H1 (cell line): ENCODE measurements at regions not wholly inside any gene's neighbourhood (a gene's known extent, or its start where the extent isn't known, plus 50 kb on each side); places are given as distances from the start of the nearest gene placed in this dataset.

Experiments used
- ATF3 ChIP-seq: IDR thresholded peaks from 2 replicates; pipeline ENCODE4 v1.6.1; 2011; ENCODE audit warnings: low read depth, mild to moderate bottlenecking, low read length; ENCODE audit not compliant: insufficient read depth
- CHD7 ChIP-seq: fragments of 300-600 bp; sonication (generic); IDR thresholded peaks from 2 replicates; pipeline ENCODE4 v1.7.1; 2012; ENCODE audit warnings: low read length, moderate library complexity, mild to moderate bottlenecking, inconsistent platforms; ENCODE audit not compliant: insufficient replicate concordance
- EZH2 ChIP-seq: fragments of 200-600 bp; sonication (generic); IDR thresholded peaks from 2 replicates; pipeline ENCODE4 v1.7.1; 2012; ENCODE audit warnings: low read depth, mild to moderate bottlenecking, moderate library complexity, low read length, inconsistent platforms; ENCODE audit not compliant: severe bottlenecking
- HDAC2 ChIP-seq, 2 experiments: fragments of 300-600 bp in 1 of 2; sonication (generic) in 1 of 2; IDR thresholded peaks; 2 replicates each; pipeline ENCODE4 v1.6.1; 2011 to 2012; ENCODE audit warnings: low read depth in 2 of 2, low read length in 2 of 2, mild to moderate bottlenecking in 2 of 2, moderate library complexity in 2 of 2, borderline replicate concordance in 1 of 2, inconsistent platforms in 1 of 2
- JUN ChIP-seq: IDR thresholded peaks from 2 replicates; pipeline ENCODE4 v1.6.1; 2011; ENCODE audit warnings: low read depth, mild to moderate bottlenecking, improper control_type of control experiment, low read length
- JUND ChIP-seq: IDR thresholded peaks from 2 replicates; pipeline ENCODE4 v1.6.1; 2011; ENCODE audit warnings: mild to moderate bottlenecking, improper control_type of control experiment, low read length
- SIX5 ChIP-seq: IDR thresholded peaks from 2 replicates; pipeline ENCODE4 v1.6.1; 2011; ENCODE audit warnings: mild to moderate bottlenecking, low read depth, low read length
- ZNF274 ChIP-seq: IDR thresholded peaks from 2 replicates; pipeline ENCODE4 v1.7.0; 2012; ENCODE audit warnings: low read length, borderline replicate concordance; ENCODE audit errors: extremely low read depth

GRCh38 chr10:44792119-44792775 is 118.9 kb upstream of the TMEM72 start (continued):
- TF ChIP-seq CHD7 (no peak), SIX5 (no peak), ATF3 (no peak), HDAC2 (IDR thresholded peaks at IDR 0.05; ENCODE audit: borderline replicate concordance in 1 of 2, low read depth in 2 of 2, low read length in 2 of 2) (no peak), ZNF274 (no peak), JUND (no peak), EZH2 (no peak), JUN (no peak)
